ENCODE measurements at regions not wholly inside any gene's neighbourhood (a gene's known extent, or its start where the extent isn't known, plus 50 kb on each side); places are given as distances from the start of the nearest gene placed in this dataset.

DNA sequence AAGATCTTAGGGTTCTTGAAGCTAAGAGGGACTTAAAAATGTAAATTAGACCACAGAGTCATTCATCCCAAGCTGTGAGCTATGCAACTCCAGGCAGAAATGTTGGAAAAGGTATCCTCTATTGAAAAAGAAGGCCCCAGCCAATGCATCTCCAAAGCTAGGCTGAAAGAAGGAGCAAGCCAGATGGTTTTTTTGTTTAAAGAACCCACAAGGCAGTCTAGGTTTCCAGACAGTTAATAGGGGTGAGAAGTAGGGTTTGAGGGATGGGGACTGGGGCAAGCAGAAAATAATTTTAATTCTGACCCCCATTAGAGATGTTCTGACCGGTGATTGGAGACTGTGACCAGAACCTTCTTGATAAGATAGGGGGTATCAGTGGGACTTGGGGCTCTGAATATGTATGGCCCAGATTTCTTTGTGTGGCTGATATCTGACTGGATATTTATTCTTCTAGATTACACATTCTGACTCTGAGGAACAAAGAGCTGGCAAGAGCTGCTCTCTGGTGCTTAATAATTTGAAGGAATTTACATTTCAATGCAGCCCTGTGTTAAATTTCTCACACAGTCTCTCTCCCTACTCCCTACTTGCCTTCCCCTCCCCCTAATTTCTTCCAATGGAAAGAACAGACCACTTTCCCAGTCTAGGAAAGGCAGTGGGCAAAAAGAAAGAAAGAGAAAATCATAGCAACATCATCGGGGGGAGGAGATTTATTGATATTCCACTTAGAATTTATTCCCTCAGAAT lies 104.9 kb downstream of the NUF2 start:
- H3K27ac ChIP-seq (ENCODE audit: low read depth in 2 of 2, low read length in 2 of 2): no peak overlapping the region
- TF ChIP-seq, protein P1, sequence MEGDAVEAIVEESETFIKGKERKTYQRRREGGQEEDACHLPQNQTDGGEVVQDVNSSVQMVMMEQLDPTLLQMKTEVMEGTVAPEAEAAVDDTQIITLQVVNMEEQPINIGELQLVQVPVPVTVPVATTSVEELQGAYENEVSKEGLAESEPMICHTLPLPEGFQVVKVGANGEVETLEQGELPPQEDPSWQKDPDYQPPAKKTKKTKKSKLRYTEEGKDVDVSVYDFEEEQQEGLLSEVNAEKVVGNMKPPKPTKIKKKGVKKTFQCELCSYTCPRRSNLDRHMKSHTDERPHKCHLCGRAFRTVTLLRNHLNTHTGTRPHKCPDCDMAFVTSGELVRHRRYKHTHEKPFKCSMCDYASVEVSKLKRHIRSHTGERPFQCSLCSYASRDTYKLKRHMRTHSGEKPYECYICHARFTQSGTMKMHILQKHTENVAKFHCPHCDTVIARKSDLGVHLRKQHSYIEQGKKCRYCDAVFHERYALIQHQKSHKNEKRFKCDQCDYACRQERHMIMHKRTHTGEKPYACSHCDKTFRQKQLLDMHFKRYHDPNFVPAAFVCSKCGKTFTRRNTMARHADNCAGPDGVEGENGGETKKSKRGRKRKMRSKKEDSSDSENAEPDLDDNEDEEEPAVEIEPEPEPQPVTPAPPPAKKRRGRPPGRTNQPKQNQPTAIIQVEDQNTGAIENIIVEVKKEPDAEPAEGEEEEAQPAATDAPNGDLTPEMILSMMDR (IDR thresholded peaks at IDR 0.05; ENCODE audit: borderline replicate concordance, extremely low read depth, insufficient read depth): no peak
- intact Hi-C loops (cut with DNase I): no loop called here
- no peak overlapping the region for H3K4me3 ChIP-seq (ENCODE audit: low read length in 3 of 3)
- no peak for DNase-seq
- no peaks in the 10 kb centered on the region for H3K36me3 ChIP-seq (ENCODE audit: control insufficient read depth in 2 of 3, insufficient read depth in 3 of 3, low read length in 3 of 3)
- no peak for FAIRE-seq
- no peak overlapping the region for H3K9ac ChIP-seq (ENCODE audit: low read length in 3 of 3)
- H3K9me3 ChIP-seq (ENCODE audit: control insufficient read depth in 2 of 3, insufficient read depth in 1 of 3, low read length in 3 of 3): no peaks in the 10 kb centered on the region
- no peaks in the 10 kb centered on the region for H3K27me3 ChIP-seq (ENCODE audit: control insufficient read depth, insufficient read depth, low read length)
- peaks cover 0 to 3% (median 0%) of the 10 kb centered on the region in 3 donors for H3K4me1 ChIP-seq (ENCODE audit: control insufficient read depth in 2 of 3, insufficient read depth in 2 of 3, low read depth in 1 of 3, low read length in 3 of 3)

DNA sequence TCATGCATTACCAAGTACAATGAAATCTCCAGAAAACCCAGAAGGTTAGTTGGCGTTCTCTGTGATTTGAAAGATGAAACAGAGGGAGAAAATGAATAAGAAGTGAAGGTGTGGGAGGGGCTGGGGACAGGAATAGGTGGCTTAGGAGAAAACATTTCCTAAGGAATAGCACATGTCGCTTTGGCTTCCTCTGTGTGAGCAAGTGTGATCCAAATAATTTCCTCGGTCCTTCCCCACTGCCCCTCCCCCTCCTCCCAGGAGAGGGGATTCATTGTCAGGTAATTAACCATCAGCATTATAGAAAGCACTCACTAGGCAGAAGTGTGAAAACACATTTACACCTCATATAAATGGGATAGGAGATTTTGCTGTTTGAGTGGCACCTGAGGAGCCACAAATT lies 105.5 kb downstream of the NUF2 start:
- Histone ChIP-seq H3K27ac (ENCODE audit: low read depth in 2 of 2, low read length in 2 of 2) (no peak overlapping the region), H3K9me3 (ENCODE audit: control insufficient read depth in 2 of 3, insufficient read depth in 1 of 3, low read length in 3 of 3) (no peaks in the 10 kb centered on the region), H3K9ac (ENCODE audit: low read length in 3 of 3) (no peak overlapping the region), H3K4me1 (ENCODE audit: control insufficient read depth in 2 of 3, insufficient read depth in 2 of 3, low read depth in 1 of 3, low read length in 3 of 3) (peaks cover 0 to 3% (median 0%) of the 10 kb centered on the region in 3 donors), H3K4me3 (ENCODE audit: low read length in 3 of 3) (no peak overlapping the region), H3K27me3 (ENCODE audit: control insufficient read depth, insufficient read depth, low read length) (no peaks in the 10 kb centered on the region), H3K36me3 (ENCODE audit: control insufficient read depth in 2 of 3, insufficient read depth in 3 of 3, low read length in 3 of 3) (no peaks in the 10 kb centered on the region)
- no peak for DNase-seq
- TF ChIP-seq, protein P1 (IDR thresholded peaks at IDR 0.05; ENCODE audit: borderline replicate concordance, extremely low read depth, insufficient read depth): no peak
- intact Hi-C loops (cut with DNase I): no loop called here
- FAIRE-seq: no peak

DNA sequence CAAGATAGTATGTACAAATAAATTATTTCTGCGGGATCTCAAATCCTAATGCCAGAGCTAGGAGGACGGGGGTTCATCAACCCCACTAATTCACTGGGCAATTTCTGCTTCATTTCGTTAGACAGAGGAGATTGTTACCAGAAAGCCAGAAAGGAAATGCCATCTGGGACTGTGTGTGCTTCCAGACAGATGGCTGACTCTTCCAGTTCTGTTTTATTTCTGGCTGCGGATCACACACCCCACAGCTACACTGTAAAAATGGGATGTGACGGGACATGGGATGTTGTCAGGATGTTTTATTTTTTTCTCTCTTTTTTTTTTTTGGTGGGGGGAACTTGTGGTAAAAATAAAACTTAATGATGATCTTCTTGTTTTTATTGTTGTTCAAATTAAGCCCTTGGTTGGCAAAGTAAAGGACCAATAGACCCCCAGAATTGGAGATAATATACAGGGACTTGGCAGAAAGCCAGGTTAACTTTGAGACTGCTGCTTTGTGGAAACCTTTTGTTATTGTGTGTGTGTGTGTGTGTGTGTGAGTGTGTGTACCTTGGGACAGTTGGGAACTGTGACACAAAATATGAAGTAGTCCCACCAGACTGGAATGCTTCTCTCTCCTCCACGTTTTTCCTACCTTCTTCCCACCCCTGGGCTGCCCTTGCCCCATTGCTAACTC lies 114.5 kb downstream of the NUF2 start:
- H3K4me3 ChIP-seq (ENCODE audit: low read length in 3 of 3): no peak overlapping the region
- no peak for FAIRE-seq
- H3K27me3 ChIP-seq (ENCODE audit: control insufficient read depth, insufficient read depth, low read length): no peaks in the 10 kb centered on the region
- TF ChIP-seq, protein P1 (IDR thresholded peaks at IDR 0.05; ENCODE audit: borderline replicate concordance, extremely low read depth, insufficient read depth): no peak
- no peaks in the 10 kb centered on the region for H3K4me1 ChIP-seq (ENCODE audit: control insufficient read depth in 2 of 3, insufficient read depth in 2 of 3, low read depth in 1 of 3, low read length in 3 of 3)
- no peaks in the 10 kb centered on the region for H3K36me3 ChIP-seq (ENCODE audit: control insufficient read depth in 2 of 3, insufficient read depth in 3 of 3, low read length in 3 of 3)
- no peak overlapping the region for H3K9ac ChIP-seq (ENCODE audit: low read length in 3 of 3)
- no peak overlapping the region for H3K27ac ChIP-seq (ENCODE audit: low read depth in 2 of 2, low read length in 2 of 2)
- no peaks in the 10 kb centered on the region for H3K9me3 ChIP-seq (ENCODE audit: control insufficient read depth in 2 of 3, insufficient read depth in 1 of 3, low read length in 3 of 3)
- DNase-seq: peak in 1 of 5 donors; percentile 18
- intact Hi-C loops (cut with DNase I): no loop called here

Measured in kidney (tissue), 13 donors.